GM12874 (cell line): ENCODE measurements at regions not wholly inside any gene's neighbourhood (a gene's known extent, or its start where the extent isn't known, plus 50 kb on each side); places are given as distances from the start of the nearest gene placed in this dataset.

Source experiments
- CTCF ChIP-seq: IDR thresholded peaks from 2 replicates; pipeline ENCODE4 v1.5.1; 2011; ENCODE audit warnings: low read depth, mild to moderate bottlenecking, control low read depth, low read length, moderate library complexity; ENCODE audit not compliant: insufficient read depth

DNA sequence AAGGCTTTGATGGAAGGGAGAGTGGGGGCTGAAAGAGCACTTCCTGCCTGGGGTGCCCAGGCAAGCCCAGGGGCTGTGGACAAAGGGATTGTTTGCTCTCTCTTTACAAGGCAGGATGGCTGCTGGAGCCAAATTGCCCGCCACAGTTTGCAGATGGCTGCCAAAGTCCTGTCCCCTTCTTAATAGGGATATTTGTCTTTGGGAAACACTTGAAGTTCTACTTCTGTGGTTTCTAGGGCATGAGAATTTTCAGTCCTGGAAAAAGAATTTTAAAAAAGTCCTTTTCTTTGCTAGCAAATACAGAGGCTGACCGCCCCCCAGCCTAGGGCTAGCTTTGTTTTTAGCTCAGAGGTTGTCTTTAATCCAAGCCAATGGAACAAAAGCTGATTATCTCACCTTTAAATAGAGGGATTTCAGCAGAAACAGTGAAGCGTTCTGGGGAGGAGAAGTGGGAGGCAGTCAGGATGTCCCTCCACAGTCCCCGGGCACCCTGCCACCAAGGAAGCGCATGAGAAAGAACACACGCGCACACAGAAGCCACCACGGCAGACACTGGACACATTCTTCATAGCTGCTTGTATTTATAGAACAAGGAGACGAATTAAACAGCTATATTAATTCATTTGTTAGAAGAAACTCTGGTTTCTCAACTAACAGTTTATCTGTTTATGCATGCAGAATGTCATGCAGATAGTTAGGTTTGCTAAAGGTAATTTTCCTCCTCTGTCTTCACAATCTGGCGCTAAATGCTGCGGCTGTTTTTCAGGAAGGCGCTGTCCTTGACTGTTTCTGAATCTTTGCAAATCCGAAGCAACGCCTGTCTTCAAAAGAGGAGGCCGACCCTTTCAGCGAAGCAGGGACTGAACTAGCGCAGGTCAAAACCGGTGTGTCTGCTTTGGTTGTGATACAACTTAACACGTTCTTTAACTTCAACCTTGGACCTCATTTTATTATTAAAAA is 736.9 kb downstream of the QKI start:
- TF ChIP-seq CTCF = no peak

DNA sequence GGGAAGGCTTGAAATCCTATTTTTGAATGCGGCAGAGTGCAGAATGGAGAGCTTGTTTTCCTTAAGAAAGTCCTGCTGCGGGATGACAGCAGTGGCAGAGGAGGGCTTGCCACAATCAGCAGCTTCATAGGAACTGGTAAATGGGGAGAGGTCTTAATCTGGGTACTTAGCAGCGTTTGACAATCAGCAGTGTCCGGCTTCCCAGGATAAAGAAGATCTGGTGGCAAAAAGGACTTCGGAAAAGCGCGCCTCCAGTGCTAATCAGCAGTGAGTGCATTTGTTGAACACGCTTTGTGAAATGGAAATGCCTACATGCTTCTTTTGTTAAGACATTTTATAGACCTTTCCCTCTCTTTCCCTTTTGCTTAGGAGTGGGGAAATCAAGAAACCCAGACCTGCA is 735.7 kb downstream of the QKI start:
- TF ChIP-seq CTCF = no peak

DNA sequence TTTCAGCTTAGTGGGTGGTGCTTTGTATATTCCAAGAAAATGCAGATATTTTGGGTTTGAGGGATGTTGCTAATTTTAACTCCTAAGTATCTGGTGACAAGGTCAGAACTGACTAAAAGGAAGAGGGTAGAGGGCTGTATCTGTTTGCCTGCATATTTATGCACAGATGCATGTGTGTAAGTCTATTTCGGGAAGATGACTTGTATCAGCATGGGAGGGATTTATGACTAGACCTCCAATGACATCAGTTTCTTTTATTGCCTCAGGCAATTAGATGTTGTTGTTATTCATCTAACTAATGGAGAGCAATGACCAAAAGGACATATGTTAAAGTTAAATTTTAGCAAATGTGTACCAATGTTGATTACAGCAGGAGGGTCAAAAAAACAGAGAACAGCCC is 734.3 kb downstream of the QKI start:
- TF ChIP-seq CTCF = no peak

GRCh38 chr6:164144316-164144715 is 729.8 kb downstream of the QKI start:
- no peak for TF ChIP-seq CTCF

- no peak for TF ChIP-seq CTCF
Observed at GRCh38 chr6:164142322-164142721, 727.8 kb downstream of the QKI start.

DNA sequence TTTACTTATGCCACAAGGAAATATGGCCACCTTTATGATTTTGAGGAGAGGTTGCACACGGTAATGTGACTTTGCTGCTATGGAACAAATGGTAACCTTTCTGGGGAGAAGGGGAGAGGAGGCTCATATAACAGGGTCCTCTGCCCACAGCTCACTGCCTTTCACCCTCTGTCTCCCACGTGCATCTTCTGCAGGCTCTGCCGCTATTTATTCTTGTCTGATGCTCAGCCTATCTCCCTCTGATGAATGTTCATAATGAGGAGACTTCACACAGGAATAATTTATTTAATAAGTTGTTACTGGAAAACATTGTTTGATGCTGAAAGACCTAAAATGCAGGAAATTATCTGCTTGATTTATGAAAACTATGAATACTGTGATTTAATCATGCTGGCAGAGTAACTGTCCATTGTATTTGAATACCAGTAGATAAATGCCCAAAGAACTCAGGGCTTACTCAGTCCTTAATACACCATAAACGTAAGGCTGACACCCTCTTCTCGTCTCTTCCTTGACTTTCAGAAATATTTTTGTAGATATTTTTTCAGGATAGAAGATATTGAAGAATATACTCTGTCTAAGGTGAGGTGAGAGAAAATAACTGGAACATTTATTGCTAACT is 721.1 kb downstream of the QKI start:
- TF ChIP-seq CTCF = no peak

GRCh38 chr6:164133095-164133494 is 718.6 kb downstream of the QKI start:
- no peak for TF ChIP-seq CTCF
